Sigmoid colon (tissue), 6 donors: ENCODE measurements at regions not wholly inside any gene's neighbourhood (a gene's known extent, or its start where the extent isn't known, plus 50 kb on each side); places are given as distances from the start of the nearest gene placed in this dataset.
"Not testable (repeated sequence)": the region's sequence is repeated elsewhere in the genome, so short reads cannot be mapped to it uniquely, and the experiment has no call there.

Experiments
- DNase-seq: peaks from one replicate; pipeline ENCODE4 v3.0.0-alpha.2; 2019
- H3K27ac ChIP-seq, 4 donors: fragments of 200-600 bp; sonication (generic); one replicate each; pipeline ENCODE4 v1.5.1; 2016 to 2019; ENCODE audit warnings: mild to moderate bottlenecking in 1 of 4
- H3K27me3 ChIP-seq, 3 donors: fragments of 200-600 bp; sonication (generic); one replicate each; pipeline ENCODE4 v1.5.1; 2019; ENCODE audit warnings: mild to moderate bottlenecking in 1 of 3
- H3K36me3 ChIP-seq, 4 donors: fragments of 200-600 bp; sonication (generic); one replicate each; pipeline ENCODE4 v1.5.1; 2016 to 2019
- H3K4me1 ChIP-seq, 4 donors: fragments of 200-600 bp; sonication (generic); one replicate each; pipeline ENCODE4 v1.5.1; 2017 to 2019
- H3K4me3 ChIP-seq, 4 donors: fragments of 200-600 bp; sonication (generic); one replicate each; pipeline ENCODE4 v1.5.1; 2017 to 2019; ENCODE audit warnings: mild to moderate bottlenecking in 2 of 4, moderate library complexity in 1 of 4
- H3K9me3 ChIP-seq, 4 donors: fragments of 200-600 bp in 3 of 4; sonication (generic) in 3 of 4; one replicate each; pipeline versions ENCODE4 v1.5.1 to v1.6.1; 2013 to 2019
- CTCF ChIP-seq, 4 experiments: fragments of 450-650 bp in 3 of 4; fragments of 200-600 bp in 1 of 4; IDR thresholded peaks; one replicate each; pipeline ENCODE4 v1.5.1; 2016 to 2019; ENCODE audit warnings: antibody characterized with exemption in 4 of 4, mild to moderate bottlenecking in 3 of 4, moderate library complexity in 2 of 4
- EP300 ChIP-seq, 4 donors: sonication (generic); formaldehyde crosslinking; IDR thresholded peaks; one replicate each; pipeline ENCODE4 v1.6.1; 2017; ENCODE audit warnings: antibody characterized with exemption in 4 of 4
- POLR2A ChIP-seq, 2 donors: fragments of 450-650 bp; IDR thresholded peaks; one replicate each; pipeline ENCODE4 v1.6.1; 2016; ENCODE audit warnings: antibody characterized with exemption in 2 of 2, mild to moderate bottlenecking in 2 of 2, moderate library complexity in 2 of 2
- POLR2AphosphoS5 ChIP-seq, 4 donors: sonication (generic); formaldehyde crosslinking; IDR thresholded peaks; one replicate each; pipeline ENCODE4 v1.6.1; 2017; ENCODE audit warnings: antibody characterized with exemption in 4 of 4
- WGBS, 2 donors: extraction: QIAGEN DNeasy Blood & Tissue Kit; methylation state at CpG; one replicate each; pipeline ENCODE4 v1.1.7; 2013; 5-methylcytosine and 5-hydroxymethylcytosine counted together
- intact Hi-C: fragments of 100-400 bp; cut with DNase I; formaldehyde crosslinking; loops from one replicate; pipeline ENCODE4 v1.15.1; 2023
- donor health status: healthy with polysubstance abuse.
- donor health status: healthy.

- H3K4me1 ChIP-seq = no peaks in the 10 kb centered on the region
- 96 to 98% methylated on average over 2 of the region's 2 CpGs for WGBS, 2 donors
- H3K27ac ChIP-seq = no peak overlapping the region
- intact Hi-C loops = no loop called here
- no peak for DNase-seq
- H3K36me3 ChIP-seq = no peaks in the 10 kb centered on the region
- TF ChIP-seq CTCF (IDR thresholded peaks at IDR 0.05) (no peak), EP300 (IDR thresholded peaks at IDR 0.05) (no peak), POLR2AphosphoS5 (IDR thresholded peaks at IDR 0.05) (no peak), POLR2A (IDR thresholded peaks at IDR 0.05) (no peak)
- H3K27me3 ChIP-seq = no peaks in the 10 kb centered on the region
- H3K4me3 ChIP-seq = no peak overlapping the region
- no peaks in the 10 kb centered on the region for H3K9me3 ChIP-seq
Measured at GRCh38 chr10:60591119-60591518, 187.2 kb upstream of the CDK1 start.

- TF ChIP-seq EP300 (IDR thresholded peaks at IDR 0.05) = no peak
- no peak for TF ChIP-seq POLR2A (IDR thresholded peaks at IDR 0.05)
- no peak for TF ChIP-seq POLR2AphosphoS5 (IDR thresholded peaks at IDR 0.05)
- TF ChIP-seq CTCF (IDR thresholded peaks at IDR 0.05) = no peak
- no peak overlapping the region for H3K27ac ChIP-seq
- WGBS, 2 donors = 83 to 87% methylated on average over 2 of the region's 2 CpGs
- no peak overlapping the region for H3K4me3 ChIP-seq
- no peaks in the 10 kb centered on the region for H3K27me3 ChIP-seq
- intact Hi-C loops = no loop called here
- no peaks in the 10 kb centered on the region for H3K9me3 ChIP-seq
- DNase-seq = no peak
- no peaks in the 10 kb centered on the region for H3K36me3 ChIP-seq
- H3K4me1 ChIP-seq = no peaks in the 10 kb centered on the region
Measured at GRCh38 chr10:60589376-60589775, 188.9 kb upstream of the CDK1 start.

- H3K27ac ChIP-seq, DNase-seq, intact Hi-C loops, H3K4me3 ChIP-seq, H3K27me3 ChIP-seq, H3K36me3 ChIP-seq, H3K9me3 ChIP-seq, H3K4me1 ChIP-seq: not testable (repeated sequence)
- WGBS, 2 donors = 96 to 100% methylated on average over 2 of the region's 2 CpGs
Measured at GRCh38 chr10:60581782-60582181, 192.1 kb upstream of the ANK3 start.

GRCh38 chr10:60578217-60578616 is 188.5 kb upstream of the ANK3 start:
- Histone ChIP-seq H3K9me3 (no peaks in the 10 kb centered on the region), H3K36me3 (no peaks in the 10 kb centered on the region), H3K27ac (no peak overlapping the region), H3K4me1 (peaks cover 0 to 25% (median 16%) of the 10 kb centered on the region in 4 donors), H3K27me3 (no peaks in the 10 kb centered on the region), H3K4me3 (no peak overlapping the region)
- TF ChIP-seq POLR2A (IDR thresholded peaks at IDR 0.05) (no peak), CTCF (IDR thresholded peaks at IDR 0.05) (no peak)
- no peak for DNase-seq
- intact Hi-C loops = loop anchor here (10.0 kb wide), 1 partner anchor 123 kb away; no protein-coding TSS in a partner anchor

- TF ChIP-seq POLR2A (IDR thresholded peaks at IDR 0.05) (no peak), EP300 (IDR thresholded peaks at IDR 0.05) (no peak), POLR2AphosphoS5 (IDR thresholded peaks at IDR 0.05) (no peak)
- Histone ChIP-seq H3K9me3 (no peaks in the 10 kb centered on the region), H3K27me3 (no peaks in the 10 kb centered on the region), H3K4me1 (peaks cover 0 to 36% (median 24%) of the 10 kb centered on the region in 4 donors), H3K4me3 (peak overlapping the region in 3 of 4 donors; percentile 1 to 24 (median 16)), H3K36me3 (no peaks in the 10 kb centered on the region), H3K27ac (peak overlapping the region in 2 of 4 donors; percentile 46 to 57)
- DNase-seq = no peak
- WGBS, 2 donors = 43 to 80% methylated on average over 6 of the region's 6 CpGs
- intact Hi-C loops = loop anchor here (10.0 kb wide), 1 partner anchor 122 kb away; no protein-coding TSS in a partner anchor
Measured at GRCh38 chr10:60576130-60577069, 186.7 kb upstream of the ANK3 start.
